Smooth muscle cell (in vitro differentiated cells): ENCODE measurements at regions not wholly inside any gene's neighbourhood (a gene's known extent, or its start where the extent isn't known, plus 50 kb on each side); places are given as distances from the start of the nearest gene placed in this dataset.
A peak's percentile ranks its signal among the peaks of the same experiment; 100 is the strongest.

Source experiments
- DNase-seq: peaks from one replicate; lab custom pipeline; 2025; ENCODE audit not compliant: unreplicated experiment; lab: John Stamatoyannopoulos, UW
- H2AFZ ChIP-seq: fragments of 200-600 bp; sonication (generic); 2 replicates; pipeline ENCODE4 v1.6.0; 2016; ENCODE audit warnings: antibody characterized with exemption, low read depth, mild to moderate bottlenecking
- H3F3A ChIP-seq: fragments of 200-600 bp; sonication (generic); 2 replicates; pipeline ENCODE4 v1.6.0; 2017; ENCODE audit warnings: antibody characterized with exemption, low read depth
- H3K27ac ChIP-seq: fragments of 200-600 bp; sonication (generic); 2 replicates; pipeline ENCODE4 v1.5.1; 2016; ENCODE audit warnings: low read depth, mild to moderate bottlenecking
- H3K27me3 ChIP-seq: fragments of 200-600 bp; sonication (generic); 2 replicates; pipeline ENCODE4 v1.6.1; 2016; ENCODE audit warnings: low read depth, mild to moderate bottlenecking
- H3K36me3 ChIP-seq: fragments of 200-600 bp; sonication (generic); 2 replicates; pipeline ENCODE4 v1.5.1; 2016; ENCODE audit warnings: low read depth
- H3K4me1 ChIP-seq: fragments of 200-600 bp; sonication (generic); 2 replicates; pipeline ENCODE4 v1.5.1; 2016; ENCODE audit warnings: low read depth
- H3K4me2 ChIP-seq: fragments of 200-600 bp; sonication (generic); 2 replicates; pipeline ENCODE4 v1.6.0; 2016; ENCODE audit warnings: mild to moderate bottlenecking
- H3K4me3 ChIP-seq: fragments of 200-600 bp; sonication (generic); 2 replicates; pipeline ENCODE4 v1.5.1; 2016; ENCODE audit warnings: mild to moderate bottlenecking
- H3K79me2 ChIP-seq: fragments of 200-600 bp; sonication (generic); 2 replicates; pipeline ENCODE4 v1.6.0; 2016; ENCODE audit warnings: low read depth, mild to moderate bottlenecking
- H3K9ac ChIP-seq: fragments of 200-600 bp; sonication (generic); 2 replicates; pipeline ENCODE4 v1.6.0; 2016; ENCODE audit warnings: low read depth
- H3K9me3 ChIP-seq: fragments of 200-600 bp; sonication (generic); replicated peaks from 2 replicates; pipeline ENCODE4 v1.5.1; 2016; ENCODE audit warnings: low read depth
- H4K20me1 ChIP-seq: fragments of 200-600 bp; sonication (generic); 2 replicates; pipeline ENCODE4 v1.6.0; 2016; ENCODE audit warnings: low read depth
- CTCF ChIP-seq: fragments of 200-600 bp; sonication (generic); IDR thresholded peaks from 2 replicates; pipeline ENCODE4 v1.5.1; 2017; ENCODE audit warnings: borderline replicate concordance, mild to moderate bottlenecking, antibody characterized with exemption; ENCODE audit not compliant: insufficient read depth, poor library complexity, severe bottlenecking
- WGBS: methylation state at CpG from one replicate; pipeline ENCODE4 v1.1.7; 2016; ENCODE audit warnings: low lambda C conversion rate; 5-methylcytosine and 5-hydroxymethylcytosine counted together

GRCh38 chr12:42996869-42997431 lies 407.4 kb upstream of the PRICKLE1 start:
- H3K4me3 ChIP-seq = no peak overlapping the region
- no peaks in the 10 kb centered on the region for H3K27me3 ChIP-seq
- no peak overlapping the region for H3K27ac ChIP-seq
- 89% methylated on average over 2 of the region's 2 CpGs for WGBS
- TF ChIP-seq CTCF = no peak
- no peaks in the 10 kb centered on the region for H3K36me3 ChIP-seq
- peaks cover 3% of the 10 kb centered on the region for H3K4me1 ChIP-seq
- H3K9ac ChIP-seq = no peak overlapping the region
- no peaks in the 10 kb centered on the region for H3F3A ChIP-seq
- H2AFZ ChIP-seq = no peak overlapping the region
- no peaks in the 10 kb centered on the region for H4K20me1 ChIP-seq
- no peaks in the 10 kb centered on the region for H3K9me3 ChIP-seq
- H3K79me2 ChIP-seq = no peaks in the 10 kb centered on the region
- no peak overlapping the region for H3K4me2 ChIP-seq
- no peak for DNase-seq

- Histone ChIP-seq H3K4me1 (peaks cover under 1% of the 10 kb centered on the region), H2AFZ (no peak overlapping the region), H3K27me3 (no peaks in the 10 kb centered on the region), H4K20me1 (no peaks in the 10 kb centered on the region), H3K27ac (no peak overlapping the region), H3K79me2 (no peaks in the 10 kb centered on the region), H3F3A (no peaks in the 10 kb centered on the region), H3K4me3 (no peak overlapping the region), H3K9me3 (no peaks in the 10 kb centered on the region), H3K4me2 (no peak overlapping the region), H3K9ac (no peak overlapping the region), H3K36me3 (no peaks in the 10 kb centered on the region)
- DNase-seq = no peak
- TF ChIP-seq CTCF = no peak
- 46% methylated on average over 2 of the region's 2 CpGs for WGBS
Observed at GRCh38 chr12:42992826-42993225, 403.3 kb upstream of the PRICKLE1 start.

GRCh38 chr12:42990387-42990786 lies 400.8 kb upstream of the PRICKLE1 start:
- no peak overlapping the region for H3K4me2 ChIP-seq
- no peak overlapping the region for H2AFZ ChIP-seq
- no peaks in the 10 kb centered on the region for H3K9me3 ChIP-seq
- no peak overlapping the region for H3K4me3 ChIP-seq
- H3K79me2 ChIP-seq = no peaks in the 10 kb centered on the region
- no peaks in the 10 kb centered on the region for H4K20me1 ChIP-seq
- no peak overlapping the region for H3K9ac ChIP-seq
- no peaks in the 10 kb centered on the region for H3K27me3 ChIP-seq
- no peak for DNase-seq
- no peak overlapping the region for H3K27ac ChIP-seq
- no peaks in the 10 kb centered on the region for H3K36me3 ChIP-seq
- H3F3A ChIP-seq = no peaks in the 10 kb centered on the region
- TF ChIP-seq CTCF = no peak
- H3K4me1 ChIP-seq = peaks cover 22% of the 10 kb centered on the region

GRCh38 chr12:42987216-42987650 lies 397.7 kb upstream of the PRICKLE1 start:
- peaks cover 43% of the 10 kb centered on the region for H3K4me1 ChIP-seq
- no peak for TF ChIP-seq CTCF
- no peak overlapping the region for H3K9ac ChIP-seq
- H3K4me2 ChIP-seq = no peak overlapping the region
- H3F3A ChIP-seq = peaks cover 24% of the 10 kb centered on the region
- 54% methylated on average over 9 of the region's 9 CpGs for whole genome bisulfite sequencing
- H3K27ac ChIP-seq = peak overlapping the region; percentile 87
- H4K20me1 ChIP-seq = no peaks in the 10 kb centered on the region
- no peaks in the 10 kb centered on the region for H3K27me3 ChIP-seq
- no peaks in the 10 kb centered on the region for H3K79me2 ChIP-seq
- peak overlapping the region; percentile 11 for H2AFZ ChIP-seq
- no peak overlapping the region for H3K4me3 ChIP-seq
- no peaks in the 10 kb centered on the region for H3K36me3 ChIP-seq
- no peak for DNase-seq
- no peaks in the 10 kb centered on the region for H3K9me3 ChIP-seq
